ENCODE measurements at regions not wholly inside any gene's neighbourhood (a gene's known extent, or its start where the extent isn't known, plus 50 kb on each side); places are given as distances from the start of the nearest gene placed in this dataset.

- TF ChIP-seq CTCF (IDR thresholded peaks at IDR 0.05; ENCODE audit: poor library complexity) (no peak), EZH2phosphoT487 (IDR thresholded peaks at IDR 0.05; ENCODE audit: low read depth, severe bottlenecking, unreplicated experiment) (no peak), EZH2 (IDR thresholded peaks at IDR 0.05; ENCODE audit: borderline replicate concordance) (no peak)
Measured at GRCh38 chr2:212725180-212725579, 186.6 kb upstream of the ERBB4 start.
